SU-DHL-6 (cell line): ENCODE measurements at regions not wholly inside any gene's neighbourhood (a gene's known extent, or its start where the extent isn't known, plus 50 kb on each side); places are given as distances from the start of the nearest gene placed in this dataset.

Experiments used
- H2AFZ ChIP-seq: fragments of 200-600 bp; sonication (generic); 2 replicates; pipeline ENCODE4 v1.6.1; 2014; ENCODE audit warnings: low read depth, mild to moderate bottlenecking, moderate library complexity, mixed read lengths, antibody characterized with exemption, low read length; ENCODE audit not compliant: severe bottlenecking
- H3F3A ChIP-seq: fragments of 200-600 bp; shearing (Covaris generic); 2 replicates; pipeline ENCODE4 v1.6.0; 2016; ENCODE audit warnings: antibody characterized with exemption, mild to moderate bottlenecking; ENCODE audit not compliant: insufficient read depth
- H3K27ac ChIP-seq: fragments of 200-600 bp; sonication (generic); 2 replicates; pipeline ENCODE4 v1.5.1; 2016; ENCODE audit warnings: low read depth, mild to moderate bottlenecking, low read length, moderate library complexity, mixed read lengths
- H3K27me3 ChIP-seq: fragments of 200-600 bp; sonication (generic), shearing (Covaris generic); 2 replicates; pipeline ENCODE4 v1.6.0; 2014; ENCODE audit warnings: mild to moderate bottlenecking, low read length
- H3K36me3 ChIP-seq: fragments of 200-600 bp; sonication (generic); 2 replicates; pipeline ENCODE4 v1.6.1; 2014; ENCODE audit warnings: mild to moderate bottlenecking, low read length, mixed read lengths
- H3K4me2 ChIP-seq: fragments of 300-600, 200-600 bp; shearing (Covaris generic), sonication (generic); 2 replicates; pipeline ENCODE4 v1.6.0; 2014; ENCODE audit warnings: low read length, low read depth, mild to moderate bottlenecking; ENCODE audit not compliant: poor library complexity, severe bottlenecking
- H3K4me3 ChIP-seq: fragments of 200-600 bp; sonication (generic); 2 replicates; pipeline ENCODE4 v1.5.1; 2014; ENCODE audit warnings: antibody characterized with exemption, low read length, mild to moderate bottlenecking, mixed read lengths; ENCODE audit not compliant: insufficient read depth, poor library complexity, severe bottlenecking
- H3K79me2 ChIP-seq: fragments of 200-600 bp; sonication (generic); 2 replicates; pipeline ENCODE4 v1.6.1; 2014; ENCODE audit warnings: mild to moderate bottlenecking, low read length, moderate library complexity; ENCODE audit not compliant: insufficient read depth
- H3K9ac ChIP-seq: fragments of 200-600 bp; sonication (generic); 2 replicates; pipeline ENCODE4 v1.7.0; 2014; ENCODE audit warnings: mild to moderate bottlenecking, low read length
- H3K9me2 ChIP-seq: fragments of 200-600 bp; sonication (generic); replicated peaks from 2 replicates; pipeline ENCODE4 v1.6.1; 2014; ENCODE audit warnings: low read length; ENCODE audit not compliant: insufficient read depth
- H3K9me3 ChIP-seq: fragments of 200-600 bp; sonication (generic); 2 replicates; pipeline ENCODE4 v1.6.1; 2014; ENCODE audit warnings: low read length, mixed read lengths; ENCODE audit not compliant: insufficient read depth
- H4K20me1 ChIP-seq: fragments of 200-600 bp; sonication (generic); 2 replicates; pipeline ENCODE4 v1.6.1; 2014; ENCODE audit warnings: low read depth, mild to moderate bottlenecking, antibody characterized with exemption, low read length, moderate library complexity, mixed read lengths
- EZH2phosphoT487 ChIP-seq: fragments of 200-600 bp; sonication (generic), shearing (Covaris generic); conservative IDR thresholded peaks from 2 replicates; pipeline ENCODE4 v1.6.1; 2018; ENCODE audit warnings: mild to moderate bottlenecking, antibody characterized with exemption, low read length, moderate library complexity, mixed read lengths
- TF ChIP-seq, protein P1 (sequence below): fragments of 200-600 bp; sonication (generic); IDR thresholded peaks from one replicate; pipeline ENCODE4 v1.5.1; 2017; ENCODE audit warnings: antibody characterized with exemption, mild to moderate bottlenecking, low read length, moderate library complexity; ENCODE audit not compliant: insufficient read depth, poor library complexity, severe bottlenecking

DNA sequence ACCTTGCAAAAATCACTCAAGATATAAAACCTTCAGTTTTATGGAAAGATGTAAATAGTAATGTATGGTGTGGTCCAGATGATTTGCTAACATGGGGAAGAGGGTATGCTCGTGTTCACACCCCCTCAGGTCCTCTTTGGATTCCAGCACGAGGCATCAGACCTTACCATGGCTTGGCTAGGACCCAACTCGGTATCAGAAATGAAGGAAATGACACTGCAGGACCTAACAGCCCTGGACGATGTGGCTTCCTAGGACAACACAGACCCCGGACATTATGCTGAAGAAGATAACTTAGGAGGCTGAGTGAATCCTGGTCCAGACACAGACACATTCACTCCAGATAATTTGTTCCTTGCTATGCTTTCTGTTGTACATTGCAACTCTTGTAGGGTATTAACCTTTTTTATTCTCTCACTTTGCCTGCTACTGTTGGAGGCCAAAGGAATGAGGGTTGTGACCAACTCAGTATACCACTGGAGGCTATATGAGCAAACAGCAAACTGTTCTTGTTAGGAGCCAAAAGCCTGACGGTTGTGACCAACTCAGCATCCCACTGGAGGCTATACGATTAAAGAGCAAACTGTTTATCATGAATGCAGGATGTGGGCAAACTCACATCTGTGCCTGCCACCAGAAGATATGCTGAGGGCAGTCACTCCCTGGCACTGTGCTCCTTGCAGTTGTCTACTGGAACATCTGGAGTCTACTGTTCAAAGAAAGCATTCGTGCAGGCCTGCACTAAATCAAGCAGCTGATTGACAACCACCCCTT is 121.7 kb downstream of the ZNF429 start:
- H3K27ac ChIP-seq: no peak overlapping the region
- no peak overlapping the region for H3K4me3 ChIP-seq
- H3F3A ChIP-seq: no peaks in the 10 kb centered on the region
- H3K9ac ChIP-seq: no peak overlapping the region
- no peak overlapping the region for H3K4me2 ChIP-seq
- no peaks in the 10 kb centered on the region for H3K9me3 ChIP-seq
- H4K20me1 ChIP-seq: no peaks in the 10 kb centered on the region
- TF ChIP-seq, protein P1, sequence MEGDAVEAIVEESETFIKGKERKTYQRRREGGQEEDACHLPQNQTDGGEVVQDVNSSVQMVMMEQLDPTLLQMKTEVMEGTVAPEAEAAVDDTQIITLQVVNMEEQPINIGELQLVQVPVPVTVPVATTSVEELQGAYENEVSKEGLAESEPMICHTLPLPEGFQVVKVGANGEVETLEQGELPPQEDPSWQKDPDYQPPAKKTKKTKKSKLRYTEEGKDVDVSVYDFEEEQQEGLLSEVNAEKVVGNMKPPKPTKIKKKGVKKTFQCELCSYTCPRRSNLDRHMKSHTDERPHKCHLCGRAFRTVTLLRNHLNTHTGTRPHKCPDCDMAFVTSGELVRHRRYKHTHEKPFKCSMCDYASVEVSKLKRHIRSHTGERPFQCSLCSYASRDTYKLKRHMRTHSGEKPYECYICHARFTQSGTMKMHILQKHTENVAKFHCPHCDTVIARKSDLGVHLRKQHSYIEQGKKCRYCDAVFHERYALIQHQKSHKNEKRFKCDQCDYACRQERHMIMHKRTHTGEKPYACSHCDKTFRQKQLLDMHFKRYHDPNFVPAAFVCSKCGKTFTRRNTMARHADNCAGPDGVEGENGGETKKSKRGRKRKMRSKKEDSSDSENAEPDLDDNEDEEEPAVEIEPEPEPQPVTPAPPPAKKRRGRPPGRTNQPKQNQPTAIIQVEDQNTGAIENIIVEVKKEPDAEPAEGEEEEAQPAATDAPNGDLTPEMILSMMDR: no peak
- no peak for TF ChIP-seq EZH2phosphoT487
- H2AFZ ChIP-seq: no peak overlapping the region
- H3K9me2 ChIP-seq: no peaks in the 10 kb centered on the region
- no peaks in the 10 kb centered on the region for H3K79me2 ChIP-seq
- H3K36me3 ChIP-seq: no peaks in the 10 kb centered on the region
- H3K27me3 ChIP-seq: no peaks in the 10 kb centered on the region

DNA sequence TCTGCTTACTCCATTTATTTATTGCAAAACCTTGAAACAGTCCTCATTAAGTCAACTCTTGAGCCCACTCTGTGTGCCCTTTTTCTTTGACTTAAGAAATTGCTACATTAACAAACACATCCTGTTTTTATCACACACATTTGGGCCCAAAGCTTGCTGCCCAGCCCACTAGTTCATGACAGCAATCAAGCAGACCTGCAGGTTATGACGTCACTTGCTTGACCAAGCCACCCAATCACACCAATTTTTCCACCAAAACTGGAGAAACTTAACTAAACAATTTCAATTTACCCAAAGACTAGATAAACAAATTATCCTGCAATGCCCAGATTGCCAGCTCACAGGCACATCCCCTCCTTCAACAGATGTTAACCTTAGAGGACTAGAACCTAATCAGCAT is 120.7 kb downstream of the ZNF429 start:
- H3F3A ChIP-seq: no peaks in the 10 kb centered on the region
- no peaks in the 10 kb centered on the region for H3K9me2 ChIP-seq
- H3K79me2 ChIP-seq: no peaks in the 10 kb centered on the region
- H2AFZ ChIP-seq: no peak overlapping the region
- no peaks in the 10 kb centered on the region for H3K9me3 ChIP-seq
- no peaks in the 10 kb centered on the region for H4K20me1 ChIP-seq
- no peaks in the 10 kb centered on the region for H3K27me3 ChIP-seq
- TF ChIP-seq, protein P1: no peak
- TF ChIP-seq EZH2phosphoT487: no peak
- H3K4me2 ChIP-seq: no peak overlapping the region
- no peak overlapping the region for H3K9ac ChIP-seq
- no peak overlapping the region for H3K27ac ChIP-seq
- no peaks in the 10 kb centered on the region for H3K36me3 ChIP-seq
- H3K4me3 ChIP-seq: no peak overlapping the region

DNA sequence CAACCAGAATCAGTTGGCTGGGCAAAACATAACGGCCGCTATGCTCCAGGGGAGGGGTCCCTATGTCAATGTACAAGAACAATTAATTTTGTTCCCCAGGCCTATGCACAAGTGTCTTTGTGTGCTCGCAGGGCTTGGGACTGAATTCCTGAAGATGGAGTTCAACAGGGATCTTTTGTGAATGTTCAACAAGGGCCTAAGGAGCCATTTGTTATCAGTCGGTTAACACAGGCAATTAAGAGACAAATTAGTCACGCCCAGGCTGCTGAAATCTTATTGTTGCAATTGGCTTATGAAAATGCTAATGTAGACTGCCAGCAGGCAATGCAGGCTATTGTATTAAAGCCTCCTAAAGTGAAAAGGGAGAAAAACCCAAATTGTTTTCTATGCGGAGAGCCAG is 117.5 kb downstream of the ZNF429 start:
- Histone ChIP-seq H3K27ac (no peak overlapping the region), H3F3A (no peaks in the 10 kb centered on the region), H3K9me3 (no peaks in the 10 kb centered on the region), H3K27me3 (no peaks in the 10 kb centered on the region), H2AFZ (no peak overlapping the region), H3K4me2 (no peak overlapping the region), H3K9me2 (no peaks in the 10 kb centered on the region), H3K79me2 (no peaks in the 10 kb centered on the region), H3K9ac (no peak overlapping the region), H3K36me3 (no peaks in the 10 kb centered on the region), H4K20me1 (no peaks in the 10 kb centered on the region), H3K4me3 (no peak overlapping the region)
- no peak for TF ChIP-seq EZH2phosphoT487
- TF ChIP-seq, protein P1: no peak
